Activated CD4-positive, alpha-beta T cell treated with anti-CD3 and anti-CD28 coated beads, Interleukin-2, amount 50 U/mL, for 4 hours (primary cell): ENCODE measurements at regions not wholly inside any gene's neighbourhood (a gene's known extent, or its start where the extent isn't known, plus 50 kb on each side); places are given as distances from the start of the nearest gene placed in this dataset.
A peak's percentile ranks its signal among the peaks of the same experiment; 100 is the strongest.

ENCODE experiments used
- DNase-seq, 2 experiments: peaks; one replicate each; pipeline ENCODE4 v3.0.0-alpha.2; 2020

GRCh38 chr2:8081130-8081529 lies 600.7 kb upstream of the ID2 start:
- DNase-seq, result no peak

GRCh38 chr2:8082840-8083239 lies 599.0 kb upstream of the ID2 start:
- no peak for DNase-seq

GRCh38 chr2:8086357-8086756 lies 595.5 kb upstream of the ID2 start:
- no peak for DNase-seq

GRCh38 chr2:8086796-8087479 lies 594.9 kb upstream of the ID2 start:
- no peak for DNase-seq

- DNase-seq, result no peak
Observed at GRCh38 chr2:8087480-8087840, 594.4 kb upstream of the ID2 start.

GRCh38 chr2:8088810-8089209 lies 593.0 kb upstream of the ID2 start:
- no peak for DNase-seq

GRCh38 chr2:8089596-8089995 lies 592.3 kb upstream of the ID2 start:
- DNase-seq, result no peak

- DNase-seq, result peak in 1 of 2 experiments; percentile 1
Observed at GRCh38 chr2:8090748-8091700, 590.8 kb upstream of the ID2 start.

- DNase-seq, result no peak
Observed at GRCh38 chr2:8094526-8094925, 587.3 kb upstream of the ID2 start.

- no peak for DNase-seq
Observed at GRCh38 chr2:8095978-8096377, 585.9 kb upstream of the ID2 start.

GRCh38 chr2:8096484-8096883 lies 585.4 kb upstream of the ID2 start:
- DNase-seq, result no peak

GRCh38 chr2:8098476-8099266 lies 583.2 kb upstream of the ID2 start:
- no peak for DNase-seq

- DNase-seq, result no peak
Observed at GRCh38 chr2:8099267-8099582, 582.6 kb upstream of the ID2 start.

GRCh38 chr2:8101614-8102277 lies 580.1 kb upstream of the ID2 start:
- no peak for DNase-seq

- no peak for DNase-seq
Observed at GRCh38 chr2:8102470-8102869, 579.4 kb upstream of the ID2 start.

GRCh38 chr2:8103085-8103708 lies 578.7 kb upstream of the ID2 start:
- no peak for DNase-seq

GRCh38 chr2:8107150-8107549 lies 574.7 kb upstream of the ID2 start:
- no peak for DNase-seq

GRCh38 chr2:8107621-8108378 lies 574.1 kb upstream of the ID2 start:
- no peak for DNase-seq

GRCh38 chr2:8110716-8111115 lies 571.1 kb upstream of the ID2 start:
- no peak for DNase-seq

GRCh38 chr2:8111193-8111592 lies 570.7 kb upstream of the ID2 start:
- no peak for DNase-seq

- DNase-seq, result no peak
Observed at GRCh38 chr2:8115456-8115855, 566.4 kb upstream of the ID2 start.

GRCh38 chr2:8115966-8116365 lies 565.9 kb upstream of the ID2 start:
- DNase-seq, result no peak
